Esophagus squamous epithelium (tissue), 5 donors: ENCODE measurements at regions not wholly inside any gene's neighbourhood (a gene's known extent, or its start where the extent isn't known, plus 50 kb on each side); places are given as distances from the start of the nearest gene placed in this dataset.

Experiments used
- DNase-seq: peaks from one replicate; lab custom pipeline; 2025; lab: John Stamatoyannopoulos, UW
- H3K27ac ChIP-seq, 4 donors: fragments of 200-600 bp; sonication (generic); one replicate each; pipeline ENCODE4 v1.5.1; 2016 to 2019; ENCODE audit warnings: mild to moderate bottlenecking in 1 of 4
- H3K27me3 ChIP-seq, 4 donors: fragments of 200-600 bp; sonication (generic); 1 replicate in 3 of 4; 2 replicates in 1 of 4; pipeline versions ENCODE4 v1.5.1 to v1.6.0; 2017 to 2021; ENCODE audit warnings: antibody characterized with exemption in 1 of 4
- H3K36me3 ChIP-seq, 3 donors: fragments of 200-600 bp; sonication (generic); one replicate each; pipeline ENCODE4 v1.5.1; 2016 to 2019
- H3K4me1 ChIP-seq, 3 donors: fragments of 200-600 bp; sonication (generic); one replicate each; pipeline ENCODE4 v1.5.1; 2017 to 2019
- H3K4me3 ChIP-seq, 4 donors: fragments of 200-600 bp; sonication (generic); 1 replicate in 3 of 4; 2 replicates in 1 of 4; pipeline ENCODE4 v1.5.1; 2016 to 2019; ENCODE audit warnings: mild to moderate bottlenecking in 2 of 4, moderate library complexity in 1 of 4
- H3K9me3 ChIP-seq, 3 donors: fragments of 200-600 bp; sonication (generic); one replicate each; pipeline ENCODE4 v1.5.1; 2016 to 2019
- CTCF ChIP-seq, 6 experiments: fragments of 450-650 bp in 4 of 6; fragments of 200-600 bp in 2 of 6; sonication (generic) in 2 of 6; IDR thresholded peaks; one replicate each; pipeline ENCODE4 v1.5.1; 2016 to 2019; ENCODE audit warnings: antibody characterized with exemption in 6 of 6, mild to moderate bottlenecking in 4 of 6, moderate library complexity in 4 of 6
- POLR2A ChIP-seq, 4 donors: fragments of 450-650 bp; IDR thresholded peaks; one replicate each; pipeline ENCODE4 v1.6.1; 2017; ENCODE audit warnings: antibody characterized with exemption in 4 of 4, mild to moderate bottlenecking in 4 of 4, moderate library complexity in 3 of 4
- WGBS, 2 donors: methylation state at CpG; one replicate each; pipeline ENCODE4 v1.1.5; 2018; 5-methylcytosine and 5-hydroxymethylcytosine counted together
- intact Hi-C: fragments of 100-400 bp; cut with DNase I; formaldehyde crosslinking; loops from one replicate; pipeline ENCODE4 v1.15.0; 2022
- donor health status: DM: yes; HTN: yes; CAD: no.

DNA sequence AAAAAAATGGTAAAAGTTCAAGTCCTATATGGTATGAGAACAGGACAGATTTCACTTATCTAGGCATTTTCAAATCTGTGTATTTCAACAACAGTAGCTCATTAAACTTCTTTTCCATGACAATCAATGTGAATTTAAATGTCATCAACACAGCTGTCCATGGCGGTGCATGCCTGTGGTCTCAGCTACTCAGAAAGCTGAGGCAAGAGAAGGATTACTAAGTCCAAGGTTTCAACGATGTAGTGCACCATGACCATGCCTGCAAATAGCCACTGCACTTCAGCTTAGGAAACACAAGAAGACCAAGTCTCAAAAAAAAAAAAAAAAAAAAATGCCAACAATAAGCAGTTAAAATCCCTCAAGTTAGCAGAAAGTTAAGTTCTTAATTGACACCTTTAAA lies 214.6 kb downstream of the C12orf50 start:
- no peak overlapping the region for H3K4me3 ChIP-seq
- no peaks in the 10 kb centered on the region for H3K27me3 ChIP-seq
- intact Hi-C loops: no loop called here
- no peak overlapping the region for H3K27ac ChIP-seq
- WGBS, 2 donors: 90 to 91% methylated on average over 2 of the region's 2 CpGs
- TF ChIP-seq CTCF (IDR thresholded peaks at IDR 0.05): no peak
- no peak for TF ChIP-seq POLR2A (IDR thresholded peaks at IDR 0.05)
- no peaks in the 10 kb centered on the region for H3K9me3 ChIP-seq
- H3K4me1 ChIP-seq: no peaks in the 10 kb centered on the region
- DNase-seq: no peak
- no peaks in the 10 kb centered on the region for H3K36me3 ChIP-seq

DNA sequence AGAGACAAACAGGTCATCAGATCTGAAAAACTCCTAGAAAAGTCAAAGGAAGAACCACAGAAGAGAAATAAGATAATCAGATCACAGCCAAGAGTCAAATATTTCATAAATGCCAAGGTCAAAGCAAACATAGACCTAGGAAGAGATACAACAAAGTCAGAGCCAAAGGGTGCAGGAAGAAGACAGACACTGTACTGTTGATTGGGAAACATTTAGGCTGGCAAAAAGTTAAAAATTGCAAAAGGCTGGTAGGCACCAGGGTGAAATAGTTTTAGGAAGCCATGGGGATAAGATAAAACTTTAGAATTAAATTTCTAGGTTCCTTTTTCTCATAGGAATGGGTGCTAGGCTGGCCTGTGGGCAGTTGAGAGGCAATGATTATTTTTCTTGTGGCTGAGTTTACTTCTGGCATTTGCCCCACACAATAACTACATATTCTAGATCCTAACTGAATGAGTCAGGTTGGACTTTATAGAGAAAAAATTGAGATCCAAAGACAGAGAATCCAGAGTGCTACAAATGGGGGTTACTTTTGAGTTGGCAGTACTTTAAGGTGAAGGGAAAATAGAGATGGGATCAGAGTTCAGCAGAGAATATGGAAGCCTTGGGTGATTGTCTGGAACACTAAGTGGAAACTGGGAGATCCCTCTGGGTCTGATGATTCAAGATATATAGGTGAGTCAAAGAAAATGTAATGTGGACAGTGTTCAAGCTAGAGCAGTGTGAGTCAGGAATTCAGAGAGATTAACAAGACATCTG lies 215.5 kb downstream of the C12orf50 start:
- H3K27ac ChIP-seq: no peak overlapping the region
- no peaks in the 10 kb centered on the region for H3K36me3 ChIP-seq
- H3K4me3 ChIP-seq: no peak overlapping the region
- TF ChIP-seq CTCF (IDR thresholded peaks at IDR 0.05): no peak
- TF ChIP-seq POLR2A (IDR thresholded peaks at IDR 0.05): no peak
- no peaks in the 10 kb centered on the region for H3K9me3 ChIP-seq
- H3K27me3 ChIP-seq: no peaks in the 10 kb centered on the region
- no peak for DNase-seq
- intact Hi-C loops: no loop called here
- H3K4me1 ChIP-seq: no peaks in the 10 kb centered on the region

GRCh38 chr12:87812681-87813080 lies 216.5 kb downstream of the C12orf50 start:
- TF ChIP-seq CTCF (IDR thresholded peaks at IDR 0.05): no peak
- no peak for TF ChIP-seq POLR2A (IDR thresholded peaks at IDR 0.05)
- H3K4me3 ChIP-seq: no peak overlapping the region
- H3K36me3 ChIP-seq: no peaks in the 10 kb centered on the region
- H3K4me1 ChIP-seq: no peaks in the 10 kb centered on the region
- no peaks in the 10 kb centered on the region for H3K9me3 ChIP-seq
- H3K27ac ChIP-seq: no peak overlapping the region
- no peaks in the 10 kb centered on the region for H3K27me3 ChIP-seq
- intact Hi-C loops: no loop called here
- DNase-seq: no peak
- 35 to 42% methylated on average over 2 of the region's 2 CpGs for WGBS, 2 donors

GRCh38 chr12:87812030-87812429 lies 217.2 kb downstream of the C12orf50 start:
- no peak for TF ChIP-seq CTCF (IDR thresholded peaks at IDR 0.05)
- no peak for TF ChIP-seq POLR2A (IDR thresholded peaks at IDR 0.05)
- intact Hi-C loops: no loop called here
- 50 to 88% methylated on average over 1 of the region's 1 CpG for WGBS, 2 donors
- Histone ChIP-seq H3K4me1 (no peaks in the 10 kb centered on the region), H3K27ac (no peak overlapping the region), H3K36me3 (no peaks in the 10 kb centered on the region), H3K9me3 (no peaks in the 10 kb centered on the region), H3K27me3 (no peaks in the 10 kb centered on the region), H3K4me3 (no peak overlapping the region)
- no peak for DNase-seq

DNA sequence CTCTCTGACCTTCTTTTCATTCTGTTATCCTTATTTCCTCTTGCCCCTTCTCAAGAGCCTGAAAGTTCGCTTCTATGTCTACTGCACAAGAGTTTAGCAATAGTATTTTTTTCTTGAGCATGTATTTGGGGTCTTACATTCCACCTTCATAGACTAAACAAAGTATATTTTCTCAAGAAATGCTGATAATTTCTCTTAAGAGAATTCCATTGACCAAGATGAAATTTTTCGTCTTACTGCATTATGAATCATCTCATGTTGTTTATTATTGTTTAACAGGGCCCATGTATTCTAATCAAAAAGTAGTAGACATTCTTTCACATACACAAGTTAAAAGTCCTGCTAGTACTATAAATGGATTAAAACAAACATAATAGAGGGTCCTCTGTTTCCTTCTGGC lies 219.3 kb downstream of the C12orf50 start:
- Histone ChIP-seq H3K27me3 (no peaks in the 10 kb centered on the region), H3K27ac (no peak overlapping the region), H3K36me3 (no peaks in the 10 kb centered on the region), H3K4me1 (no peaks in the 10 kb centered on the region), H3K9me3 (no peaks in the 10 kb centered on the region), H3K4me3 (no peak overlapping the region)
- DNase-seq: no peak
- WGBS, 2 donors: 60 to 77% methylated on average over 2 of the region's 2 CpGs
- no peak for TF ChIP-seq CTCF (IDR thresholded peaks at IDR 0.05)
- TF ChIP-seq POLR2A (IDR thresholded peaks at IDR 0.05): no peak
- intact Hi-C loops: no loop called here
